HEK293T (cell line): ENCODE measurements at regions not wholly inside any gene's neighbourhood (a gene's known extent, or its start where the extent isn't known, plus 50 kb on each side); places are given as distances from the start of the nearest gene placed in this dataset.

ENCODE experiments used
- BHLHE40 ChIP-seq: fragments of 450-650 bp; IDR thresholded peaks from 2 replicates; pipeline ENCODE4 v1.6.1; 2016; ENCODE audit warnings: mild to moderate bottlenecking, moderate library complexity, borderline replicate concordance
- CTBP1 ChIP-seq: fragments of 450-650 bp; IDR thresholded peaks from 2 replicates; pipeline ENCODE4 v1.6.1; 2016; ENCODE audit warnings: borderline replicate concordance
- ELF4 ChIP-seq: fragments of 450-650 bp; IDR thresholded peaks from 2 replicates; pipeline ENCODE4 v1.6.1; 2017; ENCODE audit warnings: antibody characterized with exemption
- FOXA1 ChIP-seq: fragments of 450-650 bp; IDR thresholded peaks from 2 replicates; pipeline ENCODE4 v1.6.1; 2016; ENCODE audit warnings: mild to moderate bottlenecking
- FOXK2 ChIP-seq: fragments of 450-650 bp; IDR thresholded peaks from 2 replicates; pipeline ENCODE4 v1.6.1; 2016; ENCODE audit warnings: mild to moderate bottlenecking
- FOXM1 ChIP-seq: fragments of 450-650 bp; IDR thresholded peaks from 2 replicates; pipeline ENCODE4 v1.6.1; 2017; ENCODE audit warnings: mild to moderate bottlenecking, borderline replicate concordance
- HDGF ChIP-seq: fragments of 450-650 bp; IDR thresholded peaks from 2 replicates; pipeline ENCODE4 v1.6.1; 2017; ENCODE audit warnings: antibody characterized with exemption, borderline replicate concordance
- LEF1 ChIP-seq: fragments of 450-650 bp; IDR thresholded peaks from 2 replicates; pipeline ENCODE4 v1.6.1; 2017; ENCODE audit warnings: mild to moderate bottlenecking, borderline replicate concordance
- NFRKB ChIP-seq: fragments of 450-650 bp; IDR thresholded peaks from 2 replicates; pipeline ENCODE4 v1.6.1; 2016; ENCODE audit warnings: mild to moderate bottlenecking, moderate library complexity
- SP1 ChIP-seq: fragments of 450-650 bp; IDR thresholded peaks from 2 replicates; pipeline ENCODE4 v1.6.1; 2017
- SUZ12 ChIP-seq: fragments of 450-650 bp; IDR thresholded peaks from 2 replicates; pipeline ENCODE4 v1.6.1; 2016; ENCODE audit warnings: mild to moderate bottlenecking
- TARDBP ChIP-seq: fragments of 450-650 bp; IDR thresholded peaks from 2 replicates; pipeline ENCODE4 v1.6.1; 2016
- ZNF384 ChIP-seq: fragments of 450-650 bp; IDR thresholded peaks from 2 replicates; pipeline ENCODE4 v1.6.1; 2016

DNA sequence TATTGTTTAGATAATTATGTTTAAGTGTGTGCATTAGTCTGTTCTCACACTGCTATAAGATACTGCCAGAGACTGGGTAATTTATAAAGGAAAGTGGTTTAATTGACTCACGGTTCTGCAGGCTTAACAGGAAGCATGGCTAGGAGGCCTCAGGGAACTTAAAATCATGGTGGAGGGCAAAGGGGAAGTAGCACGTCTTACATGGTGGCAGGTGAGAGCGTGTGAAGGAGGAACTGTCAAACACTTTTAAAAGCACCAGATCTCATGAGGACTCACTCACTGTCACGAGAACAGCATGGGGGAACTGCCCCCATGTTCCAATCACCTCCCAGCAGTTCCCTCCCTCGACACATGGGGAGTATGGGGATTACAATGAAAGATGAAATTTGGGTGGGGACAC is 203.5 kb upstream of the GOT2 start:
- TF ChIP-seq FOXK2 (no peak), ELF4 (no peak), FOXA1 (no peak), SP1 (no peak), ZNF384 (no peak), TARDBP (no peak), BHLHE40 (no peak), FOXM1 (no peak), SUZ12 (no peak), NFRKB (no peak), CTBP1 (no peak), LEF1 (no peak), HDGF (no peak)
